CD4-positive, alpha-beta T cell treated with Interleukin-17A for 1 hour (primary cell): ENCODE measurements at regions not wholly inside any gene's neighbourhood (a gene's known extent, or its start where the extent isn't known, plus 50 kb on each side); places are given as distances from the start of the nearest gene placed in this dataset.
"Not testable (repeated sequence)": the region's sequence is repeated elsewhere in the genome, so short reads cannot be mapped to it uniquely, and the experiment has no call there.

ENCODE experiments used
- DNase-seq: peaks from one replicate; pipeline ENCODE4 v3.0.0-alpha.2; 2020

- DNase-seq, result no peak
Measured at GRCh38 chr17:77792626-77793025, 165.9 kb upstream of the TNRC6C start.

- no peak for DNase-seq
Measured at GRCh38 chr17:77793146-77793970, 165.1 kb upstream of the TNRC6C start.

GRCh38 chr17:77793971-77794235 lies 164.6 kb upstream of the TNRC6C start:
- no peak for DNase-seq

GRCh38 chr17:77794846-77795245 lies 163.7 kb upstream of the TNRC6C start:
- DNase-seq, result no peak

- no peak for DNase-seq
Measured at GRCh38 chr17:77795685-77796084, 162.8 kb upstream of the TNRC6C start.

- DNase-seq, result no peak
Measured at GRCh38 chr17:77796176-77796860, 162.2 kb upstream of the TNRC6C start.

- DNase-seq, result no peak
Measured at GRCh38 chr17:77798031-77798430, 160.5 kb upstream of the TNRC6C start.

GRCh38 chr17:77798481-77798880 lies 160.0 kb upstream of the TNRC6C start:
- DNase-seq, result no peak

GRCh38 chr17:77800816-77801215 lies 157.7 kb upstream of the TNRC6C start:
- DNase-seq, result no peak

- no peak for DNase-seq
Measured at GRCh38 chr17:77801545-77802332, 156.8 kb upstream of the TNRC6C start.

- DNase-seq, result no peak
Measured at GRCh38 chr17:77802333-77802615, 156.2 kb upstream of the TNRC6C start.

- no peak for DNase-seq
Measured at GRCh38 chr17:77802811-77803220, 155.7 kb upstream of the TNRC6C start.

GRCh38 chr17:77803726-77804125 lies 154.8 kb upstream of the TNRC6C start:
- no peak for DNase-seq

- DNase-seq, result no peak
Measured at GRCh38 chr17:77804796-77805426, 153.6 kb upstream of the TNRC6C start.

GRCh38 chr17:77805970-77806369 lies 152.5 kb upstream of the TNRC6C start:
- DNase-seq, result not testable (repeated sequence)

GRCh38 chr17:77807051-77807745 lies 151.3 kb upstream of the TNRC6C start:
- DNase-seq, result no peak

GRCh38 chr17:77807746-77808441 lies 150.6 kb upstream of the TNRC6C start:
- DNase-seq, result no peak

- no peak for DNase-seq
Measured at GRCh38 chr17:77808686-77809425, 149.6 kb upstream of the TNRC6C start.

GRCh38 chr17:77809814-77810213 lies 148.7 kb upstream of the TNRC6C start:
- DNase-seq, result no peak

GRCh38 chr17:77810536-77810935 lies 148.0 kb upstream of the TNRC6C start:
- no peak for DNase-seq

GRCh38 chr17:77811521-77811920 lies 147.0 kb upstream of the TNRC6C start:
- DNase-seq, result no peak
